Suprapubic skin (tissue), 3 donors: ENCODE measurements at regions not wholly inside any gene's neighbourhood (a gene's known extent, or its start where the extent isn't known, plus 50 kb on each side); places are given as distances from the start of the nearest gene placed in this dataset.

Experiments used
- POLR2A ChIP-seq, 2 donors: fragments of 450-650 bp; IDR thresholded peaks; one replicate each; pipeline ENCODE4 v1.6.1; 2017; ENCODE audit warnings: antibody characterized with exemption in 2 of 2, mild to moderate bottlenecking in 2 of 2, moderate library complexity in 2 of 2
- TF ChIP-seq, protein P1 (sequence below), 2 donors: fragments of 200-600 bp in 1 of 2; fragments of 450-650 bp in 1 of 2; sonication (generic) in 1 of 2; IDR thresholded peaks; one replicate each; pipeline ENCODE4 v1.5.1; 2016 to 2019; ENCODE audit warnings: antibody characterized with exemption in 2 of 2, mild to moderate bottlenecking in 1 of 2, moderate library complexity in 1 of 2

- TF ChIP-seq, protein P1, sequence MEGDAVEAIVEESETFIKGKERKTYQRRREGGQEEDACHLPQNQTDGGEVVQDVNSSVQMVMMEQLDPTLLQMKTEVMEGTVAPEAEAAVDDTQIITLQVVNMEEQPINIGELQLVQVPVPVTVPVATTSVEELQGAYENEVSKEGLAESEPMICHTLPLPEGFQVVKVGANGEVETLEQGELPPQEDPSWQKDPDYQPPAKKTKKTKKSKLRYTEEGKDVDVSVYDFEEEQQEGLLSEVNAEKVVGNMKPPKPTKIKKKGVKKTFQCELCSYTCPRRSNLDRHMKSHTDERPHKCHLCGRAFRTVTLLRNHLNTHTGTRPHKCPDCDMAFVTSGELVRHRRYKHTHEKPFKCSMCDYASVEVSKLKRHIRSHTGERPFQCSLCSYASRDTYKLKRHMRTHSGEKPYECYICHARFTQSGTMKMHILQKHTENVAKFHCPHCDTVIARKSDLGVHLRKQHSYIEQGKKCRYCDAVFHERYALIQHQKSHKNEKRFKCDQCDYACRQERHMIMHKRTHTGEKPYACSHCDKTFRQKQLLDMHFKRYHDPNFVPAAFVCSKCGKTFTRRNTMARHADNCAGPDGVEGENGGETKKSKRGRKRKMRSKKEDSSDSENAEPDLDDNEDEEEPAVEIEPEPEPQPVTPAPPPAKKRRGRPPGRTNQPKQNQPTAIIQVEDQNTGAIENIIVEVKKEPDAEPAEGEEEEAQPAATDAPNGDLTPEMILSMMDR (IDR thresholded peaks at IDR 0.05): no peak
- TF ChIP-seq POLR2A (IDR thresholded peaks at IDR 0.05): no peak
Observed at GRCh38 chr2:216260629-216261028, 111.7 kb downstream of the MARCHF4 start.
